HCT116 (cell line): ENCODE measurements at regions not wholly inside any gene's neighbourhood (a gene's known extent, or its start where the extent isn't known, plus 50 kb on each side); places are given as distances from the start of the nearest gene placed in this dataset.

Source experiments
- ATAC-seq: fragments of 200-7000 bp; cut with Tn5 transposase; 2 replicates; pipeline ENCODE4 v1.9.1; 2020; ENCODE audit warnings: mild to moderate bottlenecking, moderate library complexity
- BruUV-seq: library from RNA; stranded (reverse); fragments of 400-500 nt; replicated peaks from 2 replicates; lab custom pipeline; 2021; lab: Mats Ljungman, UMichigan
- CTCF ChIA-PET: fragments of 300-600 bp; sonication (Branson Sonifier 250); formaldehyde crosslinking; loops from one replicate; lab custom pipeline; 2021; ENCODE audit warnings: antibody characterized with exemption; lab: Charles Lee
- POLR2A ChIA-PET: fragments of 300-600, 350-600 bp; sonication (Branson Sonifier 250); formaldehyde crosslinking; loops from one replicate; lab custom pipeline; 2021; ENCODE audit warnings: antibody characterized with exemption; lab: Charles Lee
- RAD21 ChIA-PET, 2 experiments: fragments of 300-600 bp; sonication (Branson Sonifier 250); formaldehyde crosslinking; loops; one replicate each; lab custom pipeline; 2023; ENCODE audit warnings: low total read pairs in 2 of 2; ENCODE audit not compliant: uncharacterized antibody in 2 of 2, unreplicated experiment in 2 of 2, low non-redundant PET in 1 of 2; lab: Charles Lee
- DNase-seq: peaks from one replicate; pipeline ENCODE4 v3.0.0-alpha.2; 2010; ENCODE audit warnings: low read depth, low spot score
- H2AFZ ChIP-seq: fragments of 200-600 bp; shearing (Covaris generic), sonication (generic); 2 replicates; pipeline ENCODE4 v1.6.1; 2017; ENCODE audit warnings: low read depth, mixed run types, mixed read lengths, antibody characterized with exemption, low read length; ENCODE audit not compliant: poor library complexity, severe bottlenecking
- H3K27ac ChIP-seq: 2 replicates; pipeline ENCODE4 v1.5.1; 2012; ENCODE audit warnings: low read depth, low read length
- H3K27me3 ChIP-seq: fragments of 200-600 bp; sonication (generic); 2 replicates; pipeline ENCODE4 v1.6.1; 2016; ENCODE audit warnings: mixed run types, low read length, mixed read lengths; ENCODE audit not compliant: insufficient read depth
- H3K36me3 ChIP-seq, 2 experiments: fragments of 200-500 bp in 1 of 2; fragments of 200-600 bp in 1 of 2; sonication (Bioruptor generic) in 1 of 2; sonication (generic) in 1 of 2; 2 replicates each; pipeline versions ENCODE4 v1.5.1 to v1.6.1; 2014 to 2016; ENCODE audit warnings: low read length in 2 of 2, inconsistent platforms in 1 of 2, mixed read lengths in 1 of 2, mixed run types in 1 of 2; ENCODE audit not compliant: insufficient read depth in 2 of 2, control insufficient read depth in 1 of 2
- H3K4me1 ChIP-seq, 2 experiments: fragments of 200-600 bp in 1 of 2; sonication (generic) in 1 of 2; 2 replicates each; pipeline versions ENCODE4 v1.5.1 to v1.6.1; 2012 to 2017; ENCODE audit warnings: low read length in 2 of 2, inconsistent platforms in 1 of 2, mild to moderate bottlenecking in 1 of 2, mixed read lengths in 1 of 2, mixed run types in 1 of 2, moderate library complexity in 1 of 2; ENCODE audit not compliant: insufficient read depth in 2 of 2, control insufficient read depth in 1 of 2
- H3K4me2 ChIP-seq: fragments of 200-600 bp; sonication (generic); 2 replicates; pipeline ENCODE4 v1.6.1; 2017; ENCODE audit warnings: mixed run types, low read length, mixed read lengths
- H3K4me3 ChIP-seq, 2 experiments: fragments of 200-600 bp in 1 of 2; sonication (generic) in 1 of 2; replicated peaks in 1 of 2; 2 replicates each; pipeline ENCODE4 v1.5.1; 2011 to 2016; ENCODE audit warnings: low read length in 2 of 2, control low read depth in 1 of 2, low read depth in 1 of 2, mild to moderate bottlenecking in 1 of 2, mixed read lengths in 1 of 2, mixed run types in 1 of 2
- H3K79me2 ChIP-seq: fragments of 200-600 bp; sonication (generic); 2 replicates; pipeline ENCODE4 v1.6.1; 2017; ENCODE audit warnings: mild to moderate bottlenecking, mixed run types, low read length, moderate library complexity, mixed read lengths; ENCODE audit not compliant: insufficient read depth
- H3K9ac ChIP-seq: fragments of 200-600 bp; sonication (generic); 2 replicates; pipeline ENCODE4 v1.6.1; 2016; ENCODE audit warnings: low read length, mixed read lengths
- H3K9me2 ChIP-seq: fragments of 200-600 bp; sonication (generic), shearing (Covaris generic); 2 replicates; pipeline ENCODE4 v1.6.1; 2017; ENCODE audit warnings: mixed run types, mild to moderate bottlenecking, moderate library complexity; ENCODE audit not compliant: insufficient read depth
- H3K9me3 ChIP-seq, 2 experiments: fragments of 200-500 bp in 1 of 2; fragments of 200-600 bp in 1 of 2; sonication (Bioruptor generic) in 1 of 2; sonication (generic) in 1 of 2; 2 replicates each; pipeline ENCODE4 v1.6.1; 2014 to 2017; ENCODE audit warnings: low read length in 2 of 2, mixed read lengths in 2 of 2, inconsistent platforms in 1 of 2, low read depth in 1 of 2, mild to moderate bottlenecking in 1 of 2, mixed run types in 1 of 2, moderate library complexity in 1 of 2; ENCODE audit not compliant: control insufficient read depth in 1 of 2, insufficient read depth in 1 of 2
- H4K20me1 ChIP-seq: fragments of 200-600 bp; sonication (generic), shearing (Covaris generic); 2 replicates; pipeline ENCODE4 v1.6.1; 2017; ENCODE audit warnings: mixed run types, mild to moderate bottlenecking, moderate library complexity; ENCODE audit not compliant: insufficient read depth
- ATF3 ChIP-seq: IDR thresholded peaks from 2 replicates; pipeline ENCODE4 v1.6.1; 2012
- CEBPB ChIP-seq: IDR thresholded peaks from 2 replicates; pipeline ENCODE4 v1.6.1; 2012; ENCODE audit warnings: low read depth
- CTCF ChIP-seq, 3 experiments: fragments of 200-600 bp in 1 of 3; sonication (generic) in 1 of 3; IDR thresholded peaks in 2 of 3; conservative IDR thresholded peaks in 1 of 3; 2 replicates each; pipeline ENCODE4 v1.5.1; 2012 to 2017; ENCODE audit warnings: low read depth in 2 of 3, low read length in 2 of 3, antibody characterized with exemption in 1 of 3, borderline replicate concordance in 1 of 3, control low read depth in 1 of 3, mild to moderate bottlenecking in 1 of 3, mixed read lengths in 1 of 3, mixed run types in 1 of 3, moderate library complexity in 1 of 3; ENCODE audit not compliant: insufficient read depth in 1 of 3
- EGR1 ChIP-seq: IDR thresholded peaks from 2 replicates; pipeline ENCODE4 v1.6.1; 2012; ENCODE audit warnings: low read depth
- ELF1 ChIP-seq: IDR thresholded peaks from 2 replicates; pipeline ENCODE4 v1.6.1; 2012; ENCODE audit warnings: low read depth, borderline replicate concordance
- EZH2phosphoT487 ChIP-seq: fragments of 200-600 bp; IDR thresholded peaks from 2 replicates; pipeline ENCODE4 v1.6.1; 2018; ENCODE audit warnings: antibody characterized with exemption, borderline replicate concordance
- FOSL1 ChIP-seq: IDR thresholded peaks from 2 replicates; pipeline ENCODE4 v1.6.1; 2012; ENCODE audit warnings: low read depth
- POLR2A ChIP-seq: IDR thresholded peaks from 2 replicates; pipeline ENCODE4 v1.7.0; 2011; ENCODE audit warnings: borderline replicate concordance; ENCODE audit not compliant: insufficient read depth, insufficient read length; ENCODE audit errors: extremely low read depth
- POLR2AphosphoS5 ChIP-seq: IDR thresholded peaks from 2 replicates; pipeline ENCODE4 v1.6.1; 2011; ENCODE audit warnings: mild to moderate bottlenecking, low read depth, low read length, moderate library complexity
- RAD21 ChIP-seq: IDR thresholded peaks from 2 replicates; pipeline ENCODE4 v1.6.1; 2012; ENCODE audit warnings: low read depth, mild to moderate bottlenecking
- REST ChIP-seq: IDR thresholded peaks from 2 replicates; pipeline ENCODE4 v1.6.1; 2012; ENCODE audit warnings: low read depth
- SRF ChIP-seq: IDR thresholded peaks from 2 replicates; pipeline ENCODE4 v1.6.1; 2012; ENCODE audit warnings: low read depth
- TCF7L2 ChIP-seq: IDR thresholded peaks from 2 replicates; pipeline ENCODE4 v1.7.0; 2011; ENCODE audit warnings: borderline replicate concordance, inconsistent platforms; ENCODE audit not compliant: insufficient read depth, insufficient read length; ENCODE audit errors: extremely low read depth
- YY1 ChIP-seq: IDR thresholded peaks from 2 replicates; pipeline ENCODE4 v1.6.1; 2011; ENCODE audit warnings: low read length, low read depth, moderate library complexity, mild to moderate bottlenecking; ENCODE audit not compliant: insufficient replicate concordance; ENCODE audit errors: extremely low read depth
- ZFX ChIP-seq: fragments of 450-650 bp; IDR thresholded peaks from 2 replicates; pipeline ENCODE4 v1.6.1; 2017
- ZNF274 ChIP-seq: fragments of 200-500 bp; sonication (Bioruptor generic); IDR thresholded peaks from 2 replicates; pipeline ENCODE4 v1.6.1; 2014; ENCODE audit warnings: mild to moderate bottlenecking, low read depth, low read length, inconsistent platforms
- intact Hi-C: fragments of 100-400 bp; cut with micrococcal nuclease; formaldehyde crosslinking; loops from 2 replicates; pipeline ENCODE4 v1.10.0; 2022

GRCh38 chr2:125364192-125364983 is 1291.6 kb upstream of the GYPC start:
- POLR2A ChIA-PET: no interaction called here

More at GRCh38 chr2:125364192-125364983, 1291.6 kb upstream of the GYPC start:
- Histone ChIP-seq H3K9ac (no peak overlapping the region), H2AFZ (no peak overlapping the region), H3K4me3 (no peak overlapping the region), H3K4me1 (no peaks in the 10 kb centered on the region), H3K27ac (no peak overlapping the region), H3K36me3 (no peaks in the 10 kb centered on the region; a peak in 1 of 4 replicates), H4K20me1 (no peaks in the 10 kb centered on the region), H3K4me2 (no peak overlapping the region), H3K27me3 (no peaks in the 10 kb centered on the region), H3K79me2 (no peaks in the 10 kb centered on the region), H3K9me3 (peaks cover 10 to 24% of the 10 kb centered on the region in 2 experiments; a peak in 2 of 4 replicates), H3K9me2 (no peaks in the 10 kb centered on the region)
- ChIA-PET RAD21 (no interaction called here), CTCF (no interaction called here)
- BruUV-seq: no TSS peak
- ATAC-seq: no peak
- DNase-seq: no peak
- no peak for TF ChIP-seq CEBPB
- no peak for TF ChIP-seq EGR1
- TF ChIP-seq SRF: no peak
- no peak for TF ChIP-seq RAD21
- no peak for TF ChIP-seq POLR2AphosphoS5
- TF ChIP-seq ELF1: no peak
- TF ChIP-seq REST: no peak
- no peak for TF ChIP-seq CTCF (IDR thresholded peaks at IDR 0.05 in 2 of 3, conservative IDR thresholded peaks at IDR 0.05 in 1 of 3; ENCODE audit: borderline replicate concordance in 1 of 3, insufficient read depth in 1 of 3, low read depth in 2 of 3, low read length in 2 of 3)
- TF ChIP-seq ZNF274: no peak
- no peak for TF ChIP-seq ATF3
- no peak for TF ChIP-seq ZFX
- no peak for TF ChIP-seq EZH2phosphoT487
- no peak for TF ChIP-seq POLR2A
- no peak for TF ChIP-seq FOSL1
- no peak for TF ChIP-seq YY1
- TF ChIP-seq TCF7L2: no peak
- intact Hi-C loops: no loop called here
